SU-DHL-6 (cell line): ENCODE measurements at regions not wholly inside any gene's neighbourhood (a gene's known extent, or its start where the extent isn't known, plus 50 kb on each side); places are given as distances from the start of the nearest gene placed in this dataset.

Experiments
- H2AFZ ChIP-seq: fragments of 200-600 bp; sonication (generic); 2 replicates; pipeline ENCODE4 v1.6.1; 2014; ENCODE audit warnings: low read depth, mild to moderate bottlenecking, moderate library complexity, mixed read lengths, antibody characterized with exemption, low read length; ENCODE audit not compliant: severe bottlenecking
- H3F3A ChIP-seq: fragments of 200-600 bp; shearing (Covaris generic); 2 replicates; pipeline ENCODE4 v1.6.0; 2016; ENCODE audit warnings: antibody characterized with exemption, mild to moderate bottlenecking; ENCODE audit not compliant: insufficient read depth
- H3K27ac ChIP-seq: fragments of 200-600 bp; sonication (generic); 2 replicates; pipeline ENCODE4 v1.5.1; 2016; ENCODE audit warnings: low read depth, mild to moderate bottlenecking, low read length, moderate library complexity, mixed read lengths
- H3K27me3 ChIP-seq: fragments of 200-600 bp; sonication (generic), shearing (Covaris generic); 2 replicates; pipeline ENCODE4 v1.6.0; 2014; ENCODE audit warnings: mild to moderate bottlenecking, low read length
- H3K36me3 ChIP-seq: fragments of 200-600 bp; sonication (generic); 2 replicates; pipeline ENCODE4 v1.6.1; 2014; ENCODE audit warnings: mild to moderate bottlenecking, low read length, mixed read lengths
- H3K4me2 ChIP-seq: fragments of 300-600, 200-600 bp; shearing (Covaris generic), sonication (generic); 2 replicates; pipeline ENCODE4 v1.6.0; 2014; ENCODE audit warnings: low read length, low read depth, mild to moderate bottlenecking; ENCODE audit not compliant: poor library complexity, severe bottlenecking
- H3K4me3 ChIP-seq: fragments of 200-600 bp; sonication (generic); 2 replicates; pipeline ENCODE4 v1.5.1; 2014; ENCODE audit warnings: antibody characterized with exemption, low read length, mild to moderate bottlenecking, mixed read lengths; ENCODE audit not compliant: insufficient read depth, poor library complexity, severe bottlenecking
- H3K79me2 ChIP-seq: fragments of 200-600 bp; sonication (generic); 2 replicates; pipeline ENCODE4 v1.6.1; 2014; ENCODE audit warnings: mild to moderate bottlenecking, low read length, moderate library complexity; ENCODE audit not compliant: insufficient read depth
- H3K9ac ChIP-seq: fragments of 200-600 bp; sonication (generic); 2 replicates; pipeline ENCODE4 v1.7.0; 2014; ENCODE audit warnings: mild to moderate bottlenecking, low read length
- H3K9me2 ChIP-seq: fragments of 200-600 bp; sonication (generic); replicated peaks from 2 replicates; pipeline ENCODE4 v1.6.1; 2014; ENCODE audit warnings: low read length; ENCODE audit not compliant: insufficient read depth
- H3K9me3 ChIP-seq: fragments of 200-600 bp; sonication (generic); 2 replicates; pipeline ENCODE4 v1.6.1; 2014; ENCODE audit warnings: low read length, mixed read lengths; ENCODE audit not compliant: insufficient read depth
- H4K20me1 ChIP-seq: fragments of 200-600 bp; sonication (generic); 2 replicates; pipeline ENCODE4 v1.6.1; 2014; ENCODE audit warnings: low read depth, mild to moderate bottlenecking, antibody characterized with exemption, low read length, moderate library complexity, mixed read lengths
- CTCF ChIP-seq: fragments of 200-600 bp; sonication (generic); IDR thresholded peaks from one replicate; pipeline ENCODE4 v1.5.1; 2017; ENCODE audit warnings: antibody characterized with exemption, mild to moderate bottlenecking, low read length, moderate library complexity; ENCODE audit not compliant: insufficient read depth, poor library complexity, severe bottlenecking
- EZH2phosphoT487 ChIP-seq: fragments of 200-600 bp; sonication (generic), shearing (Covaris generic); conservative IDR thresholded peaks from 2 replicates; pipeline ENCODE4 v1.6.1; 2018; ENCODE audit warnings: mild to moderate bottlenecking, antibody characterized with exemption, low read length, moderate library complexity, mixed read lengths

DNA sequence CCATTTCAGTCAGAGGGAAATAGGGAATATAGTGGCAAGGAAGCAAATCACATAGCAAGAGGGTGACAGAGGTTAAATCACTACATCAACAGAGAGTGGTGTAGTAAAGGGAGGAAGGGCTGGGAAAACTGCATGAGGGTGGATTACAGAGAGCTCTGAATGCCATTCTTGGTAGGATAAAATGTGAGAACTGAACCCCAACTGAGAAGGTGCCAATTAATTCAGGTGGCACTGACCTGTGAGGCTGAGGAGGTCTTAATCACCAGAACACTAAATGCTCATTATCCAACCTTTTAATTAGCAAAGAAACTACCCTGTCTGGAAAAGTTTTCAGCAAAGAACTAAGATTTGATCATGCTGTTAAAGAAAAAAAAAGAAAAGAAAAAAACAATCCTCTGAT, 202.7 kb downstream of the LRRN1 start:
- Histone ChIP-seq H3K36me3 (no peaks in the 10 kb centered on the region), H3K9ac (no peak overlapping the region)
- TF ChIP-seq EZH2phosphoT487 (no peak), CTCF (no peak)

DNA sequence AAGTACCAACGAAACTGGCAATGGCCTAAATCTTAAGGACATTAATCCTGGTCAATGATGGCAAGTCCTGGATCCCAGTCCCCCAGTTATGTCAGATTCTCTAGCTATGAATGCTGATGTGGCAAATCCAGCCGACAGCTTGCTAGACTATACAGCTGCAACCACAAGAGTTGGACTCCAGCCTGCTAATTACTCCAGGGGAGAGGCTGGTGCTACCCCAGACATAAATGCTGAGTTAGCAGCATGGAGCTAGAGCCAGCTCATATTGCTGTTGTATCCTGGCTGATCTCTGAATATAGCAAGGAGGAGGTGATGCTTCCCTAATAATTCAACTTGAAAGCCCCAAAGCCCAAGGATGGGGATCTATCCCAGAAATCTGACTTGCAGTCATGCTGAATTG, 207.1 kb downstream of the LRRN1 start:
- no peak overlapping the region for H3K9ac ChIP-seq
- no peaks in the 10 kb centered on the region for H3K36me3 ChIP-seq
- H3K4me2 ChIP-seq, result no peak overlapping the region
- no peaks in the 10 kb centered on the region for H3K9me2 ChIP-seq
- H3K27ac ChIP-seq, result no peak overlapping the region
- no peaks in the 10 kb centered on the region for H3F3A ChIP-seq
- no peak overlapping the region for H2AFZ ChIP-seq
- H3K4me3 ChIP-seq, result no peak overlapping the region
- TF ChIP-seq CTCF (no peak), EZH2phosphoT487 (no peak)
- H3K79me2 ChIP-seq, result no peaks in the 10 kb centered on the region
- no peaks in the 10 kb centered on the region for H3K9me3 ChIP-seq
- H3K27me3 ChIP-seq, result no peaks in the 10 kb centered on the region; the same call in 1 of the 2 replicates
- H4K20me1 ChIP-seq, result no peaks in the 10 kb centered on the region

More for the DNA sequence above, 202.7 kb downstream of the LRRN1 start:
- Histone ChIP-seq H3K4me2 (no peak overlapping the region), H3F3A (no peaks in the 10 kb centered on the region), H4K20me1 (no peaks in the 10 kb centered on the region), H3K4me3 (no peak overlapping the region), H3K9me3 (no peaks in the 10 kb centered on the region), H3K79me2 (no peaks in the 10 kb centered on the region), H3K9me2 (no peaks in the 10 kb centered on the region), H3K27me3 (no peaks in the 10 kb centered on the region), H3K27ac (no peak overlapping the region), H2AFZ (no peak overlapping the region)

DNA sequence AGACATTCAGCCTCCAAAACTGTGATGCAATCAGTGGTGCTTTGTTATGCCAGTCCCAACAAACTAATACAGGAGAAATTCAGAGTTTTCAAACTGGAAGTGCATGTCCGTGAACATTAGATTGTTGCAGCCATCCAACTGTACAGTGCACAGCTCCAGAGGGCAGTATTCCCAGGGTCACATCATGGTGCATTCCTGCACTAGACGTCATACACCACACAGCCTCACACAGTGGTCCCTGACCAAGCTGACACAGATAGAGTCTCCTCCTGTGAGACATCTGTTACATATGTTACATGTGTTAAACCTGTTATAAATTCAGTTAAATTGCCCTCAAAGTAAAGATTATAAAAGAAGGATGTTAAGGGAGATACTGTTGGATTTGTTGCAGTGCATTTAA, 209.0 kb downstream of the LRRN1 start:
- H3K27me3 ChIP-seq, result no peaks in the 10 kb centered on the region; the same call in 1 of the 2 replicates
- no peak overlapping the region for H3K4me2 ChIP-seq

More for the DNA sequence above, 209.0 kb downstream of the LRRN1 start:
- Histone ChIP-seq H3K9ac (no peak overlapping the region), H3K27ac (no peak overlapping the region), H2AFZ (no peak overlapping the region), H3K36me3 (no peaks in the 10 kb centered on the region), H3K9me2 (no peaks in the 10 kb centered on the region), H4K20me1 (no peaks in the 10 kb centered on the region), H3F3A (no peaks in the 10 kb centered on the region), H3K79me2 (no peaks in the 10 kb centered on the region), H3K9me3 (no peaks in the 10 kb centered on the region), H3K4me3 (no peak overlapping the region)
- TF ChIP-seq CTCF, result no peak
- no peak for TF ChIP-seq EZH2phosphoT487
